GM19372 (cell line): ENCODE measurements at regions not wholly inside any gene's neighbourhood (a gene's known extent, or its start where the extent isn't known, plus 50 kb on each side); places are given as distances from the start of the nearest gene placed in this dataset.

Experiments used
- ATAC-seq: cut with Tn5 transposase; IDR thresholded peaks from one replicate; pipeline ENCODE4 v1.9.1; 2021; ENCODE audit warnings: mild to moderate bottlenecking, low read depth, moderate library complexity; ENCODE audit not compliant: unreplicated experiment

GRCh38 chr6:93515736-93516135 lies 96.4 kb upstream of the EPHA7 start:
- no peak for ATAC-seq

- ATAC-seq, result no peak
Observed at GRCh38 chr6:93498713-93499112, 79.4 kb upstream of the EPHA7 start.

GRCh38 chr6:93496548-93496947 lies 77.2 kb upstream of the EPHA7 start:
- no peak for ATAC-seq

GRCh38 chr6:93494057-93494456 lies 74.7 kb upstream of the EPHA7 start:
- ATAC-seq, result no peak

GRCh38 chr6:93474733-93475179 lies 55.4 kb upstream of the EPHA7 start:
- ATAC-seq, result no peak

- ATAC-seq, result no peak
Observed at GRCh38 chr6:93471281-93471680, 51.9 kb upstream of the EPHA7 start.
